Testis (tissue), 2 donors: ENCODE measurements at regions not wholly inside any gene's neighbourhood (a gene's known extent, or its start where the extent isn't known, plus 50 kb on each side); places are given as distances from the start of the nearest gene placed in this dataset.

Source experiments
- CTCF ChIP-seq, 3 experiments: fragments of 450-650 bp in 2 of 3; fragments of 200-600 bp in 1 of 3; sonication (generic) in 1 of 3; IDR thresholded peaks; one replicate each; pipeline ENCODE4 v1.5.1; 2016 to 2019; ENCODE audit warnings: antibody characterized with exemption in 3 of 3, mild to moderate bottlenecking in 2 of 3, moderate library complexity in 1 of 3
- POLR2A ChIP-seq: fragments of 450-650 bp; IDR thresholded peaks from one replicate; pipeline ENCODE4 v1.6.1; 2017; ENCODE audit warnings: antibody characterized with exemption, mild to moderate bottlenecking, moderate library complexity

- TF ChIP-seq CTCF (IDR thresholded peaks at IDR 0.05): no peak
- TF ChIP-seq POLR2A: no peak
Measured at GRCh38 chr5:2896371-2897275, 145.1 kb upstream of the IRX2 start.
